ENCODE measurements at regions not wholly inside any gene's neighbourhood (a gene's known extent, or its start where the extent isn't known, plus 50 kb on each side); places are given as distances from the start of the nearest gene placed in this dataset.

- H3K27me3 Mint-ChIP-seq, result peaks cover 8% of the 10 kb centered on the region
- no peak overlapping the region for H3K27ac Mint-ChIP-seq
- POLR2A ChIA-PET, result no interaction called here
- DNase-seq, result no peak
- no peaks in the 10 kb centered on the region for H3K36me3 Mint-ChIP-seq (ENCODE audit: low read depth)
- H3K4me1 Mint-ChIP-seq, result no peaks in the 10 kb centered on the region
- H3K4me3 Mint-ChIP-seq, result no peak overlapping the region
- CTCF ChIA-PET, result no interaction called here
- no peaks in the 10 kb centered on the region for H3K9me3 Mint-ChIP-seq
Observed at GRCh38 chr1:30648408-30649000, 74.9 kb downstream of the MATN1 start.

GRCh38 chr1:30645807-30646206 is 77.6 kb downstream of the MATN1 start:
- POLR2A ChIA-PET, result no interaction called here
- no peak overlapping the region for H3K4me3 Mint-ChIP-seq
- peaks cover 12% of the 10 kb centered on the region for H3K27me3 Mint-ChIP-seq
- no peak overlapping the region for H3K27ac Mint-ChIP-seq
- no peaks in the 10 kb centered on the region for H3K9me3 Mint-ChIP-seq
- no peak for DNase-seq
- H3K36me3 Mint-ChIP-seq (ENCODE audit: low read depth), result no peaks in the 10 kb centered on the region
- CTCF ChIA-PET, result no interaction called here
- H3K4me1 Mint-ChIP-seq, result no peaks in the 10 kb centered on the region

GRCh38 chr1:30642391-30643120 is 80.8 kb downstream of the MATN1 start:
- Mint-ChIP-seq H3K9me3 (no peaks in the 10 kb centered on the region), H3K36me3 (ENCODE audit: low read depth) (no peaks in the 10 kb centered on the region), H3K4me3 (no peak overlapping the region), H3K27ac (no peak overlapping the region), H3K27me3 (peaks cover 5% of the 10 kb centered on the region), H3K4me1 (no peaks in the 10 kb centered on the region)
- POLR2A ChIA-PET, result no interaction called here
- no peak for DNase-seq
- CTCF ChIA-PET, result no interaction called here

GRCh38 chr1:30641572-30642353 is 81.6 kb downstream of the MATN1 start:
- ChIA-PET CTCF (no interaction called here), POLR2A (no interaction called here)
- Mint-ChIP-seq H3K36me3 (ENCODE audit: low read depth) (no peaks in the 10 kb centered on the region), H3K4me1 (no peaks in the 10 kb centered on the region), H3K27me3 (peaks cover 9% of the 10 kb centered on the region), H3K27ac (no peak overlapping the region), H3K9me3 (no peaks in the 10 kb centered on the region), H3K4me3 (no peak overlapping the region)
- no peak for DNase-seq

- Mint-ChIP-seq H3K4me1 (no peaks in the 10 kb centered on the region), H3K27ac (no peak overlapping the region), H3K4me3 (no peak overlapping the region), H3K9me3 (no peaks in the 10 kb centered on the region), H3K27me3 (peaks cover 9% of the 10 kb centered on the region), H3K36me3 (ENCODE audit: low read depth) (no peaks in the 10 kb centered on the region)
- no peak for DNase-seq
- CTCF ChIA-PET, result no interaction called here
- POLR2A ChIA-PET, result no interaction called here
Observed at GRCh38 chr1:30639881-30640452, 83.4 kb downstream of the MATN1 start.

- ChIA-PET POLR2A (no interaction called here), CTCF (no interaction called here)
- Mint-ChIP-seq H3K9me3 (no peaks in the 10 kb centered on the region), H3K4me3 (no peak overlapping the region), H3K27me3 (peaks cover 9% of the 10 kb centered on the region), H3K4me1 (no peaks in the 10 kb centered on the region), H3K36me3 (ENCODE audit: low read depth) (no peaks in the 10 kb centered on the region), H3K27ac (no peak overlapping the region)
- DNase-seq, result no peak
Observed at GRCh38 chr1:30638811-30639210, 84.6 kb downstream of the MATN1 start.

GRCh38 chr1:30638086-30638485 is 85.3 kb downstream of the MATN1 start:
- POLR2A ChIA-PET, result no interaction called here
- H3K27me3 Mint-ChIP-seq, result peaks cover 8% of the 10 kb centered on the region

GRCh38 chr1:30637183-30637980 is 86.0 kb downstream of the MATN1 start:
- no peaks in the 10 kb centered on the region for H3K9me3 Mint-ChIP-seq
- no peaks in the 10 kb centered on the region for H3K36me3 Mint-ChIP-seq (ENCODE audit: low read depth)
- no peaks in the 10 kb centered on the region for H3K4me1 Mint-ChIP-seq
- DNase-seq, result no peak
- H3K27me3 Mint-ChIP-seq, result peaks cover 8% of the 10 kb centered on the region
- POLR2A ChIA-PET, result no interaction called here
- H3K27ac Mint-ChIP-seq, result no peak overlapping the region
- H3K4me3 Mint-ChIP-seq, result no peak overlapping the region
- CTCF ChIA-PET, result no interaction called here

More at GRCh38 chr1:30638086-30638485, 85.3 kb downstream of the MATN1 start:
- H3K27ac Mint-ChIP-seq, result no peak overlapping the region
- no peaks in the 10 kb centered on the region for H3K4me1 Mint-ChIP-seq
- H3K9me3 Mint-ChIP-seq, result no peaks in the 10 kb centered on the region
- H3K36me3 Mint-ChIP-seq (ENCODE audit: low read depth), result no peaks in the 10 kb centered on the region
- no peak for DNase-seq
- CTCF ChIA-PET, result no interaction called here
- H3K4me3 Mint-ChIP-seq, result no peak overlapping the region

- Mint-ChIP-seq H3K27ac (no peak overlapping the region), H3K27me3 (peaks cover 8% of the 10 kb centered on the region), H3K4me3 (no peak overlapping the region), H3K36me3 (ENCODE audit: low read depth) (no peaks in the 10 kb centered on the region), H3K4me1 (no peaks in the 10 kb centered on the region), H3K9me3 (no peaks in the 10 kb centered on the region)
- no peak for DNase-seq
- CTCF ChIA-PET, result interaction anchor here (0.6 kb wide), 1 partner anchor 167 kb away, joined by 3 read pairs; no protein-coding TSS in a partner anchor
- POLR2A ChIA-PET, result no interaction called here
Observed at GRCh38 chr1:30636621-30637020, 86.8 kb downstream of the MATN1 start.

- no peaks in the 10 kb centered on the region for H3K4me1 Mint-ChIP-seq
- no peak overlapping the region for H3K4me3 Mint-ChIP-seq
- no peak overlapping the region for H3K27ac Mint-ChIP-seq
Observed at GRCh38 chr1:30635391-30635975, 87.9 kb downstream of the MATN1 start.

GRCh38 chr1:30634507-30634906 is 88.9 kb downstream of the MATN1 start:
- ChIA-PET POLR2A (no interaction called here), CTCF (no interaction called here)
- DNase-seq, result no peak
- H3K4me1 Mint-ChIP-seq, result no peaks in the 10 kb centered on the region
- no peaks in the 10 kb centered on the region for H3K36me3 Mint-ChIP-seq (ENCODE audit: low read depth)
- peaks cover 6% of the 10 kb centered on the region for H3K27me3 Mint-ChIP-seq
- no peaks in the 10 kb centered on the region for H3K9me3 Mint-ChIP-seq
- H3K27ac Mint-ChIP-seq, result no peak overlapping the region
- H3K4me3 Mint-ChIP-seq, result no peak overlapping the region

More at GRCh38 chr1:30635391-30635975, 87.9 kb downstream of the MATN1 start:
- Mint-ChIP-seq H3K9me3 (no peaks in the 10 kb centered on the region), H3K36me3 (ENCODE audit: low read depth) (no peaks in the 10 kb centered on the region), H3K27me3 (peaks cover 6% of the 10 kb centered on the region)
- no peak for DNase-seq
- POLR2A ChIA-PET, result no interaction called here
- CTCF ChIA-PET, result no interaction called here

GRCh38 chr1:30633294-30633693 is 90.1 kb downstream of the MATN1 start:
- ChIA-PET CTCF (no interaction called here), POLR2A (no interaction called here)
- H3K4me1 Mint-ChIP-seq, result no peaks in the 10 kb centered on the region

GRCh38 chr1:30632481-30632880 is 90.9 kb downstream of the MATN1 start:
- H3K27me3 Mint-ChIP-seq, result peaks cover 8% of the 10 kb centered on the region
- no peaks in the 10 kb centered on the region for H3K36me3 Mint-ChIP-seq (ENCODE audit: low read depth)
- no peak for DNase-seq
- H3K4me1 Mint-ChIP-seq, result no peaks in the 10 kb centered on the region
- ChIA-PET CTCF (no interaction called here), POLR2A (no interaction called here)
- no peak overlapping the region for H3K4me3 Mint-ChIP-seq
- no peaks in the 10 kb centered on the region for H3K9me3 Mint-ChIP-seq
- no peak overlapping the region for H3K27ac Mint-ChIP-seq

More at GRCh38 chr1:30633294-30633693, 90.1 kb downstream of the MATN1 start:
- Mint-ChIP-seq H3K27ac (no peak overlapping the region), H3K27me3 (peaks cover 8% of the 10 kb centered on the region), H3K9me3 (no peaks in the 10 kb centered on the region), H3K4me3 (no peak overlapping the region), H3K36me3 (ENCODE audit: low read depth) (no peaks in the 10 kb centered on the region)
- DNase-seq, result no peak
